ENCODE measurements at regions not wholly inside any gene's neighbourhood (a gene's known extent, or its start where the extent isn't known, plus 50 kb on each side); places are given as distances from the start of the nearest gene placed in this dataset.

- TF ChIP-seq NCOA1 (CRISPR knock-in tag; IDR thresholded peaks at IDR 0.05), result no peak
- no peak for TF ChIP-seq RAD51 (IDR thresholded peaks at IDR 0.05; ENCODE audit: borderline replicate concordance)
- TF ChIP-seq SRSF9 (IDR thresholded peaks at IDR 0.05; ENCODE audit: borderline replicate concordance, insufficient read depth, low read depth, low read length, poor library complexity, severe bottlenecking), result no peak
- no peak for TF ChIP-seq KAT8 (CRISPR knock-in tag; IDR thresholded peaks at IDR 0.05)
- no peak for TF ChIP-seq SOX5 (CRISPR knock-in tag; IDR thresholded peaks at IDR 0.05; ENCODE audit: borderline replicate concordance)
- TF ChIP-seq JUNB (CRISPR knock-in tag; IDR thresholded peaks at IDR 0.05; ENCODE audit: borderline replicate concordance), result no peak
- TF ChIP-seq ZNF772 (CRISPR knock-in tag; IDR thresholded peaks at IDR 0.05), result no peak
- no peak for TF ChIP-seq FOXJ3 (CRISPR knock-in tag; IDR thresholded peaks at IDR 0.05; ENCODE audit: borderline replicate concordance)
- no peak for TF ChIP-seq ZNF3 (CRISPR knock-in tag; IDR thresholded peaks at IDR 0.05)
- no peak for TF ChIP-seq ZNF318 (CRISPR knock-in tag; IDR thresholded peaks at IDR 0.05)
- TF ChIP-seq MEIS1 (CRISPR knock-in tag; IDR thresholded peaks at IDR 0.05; ENCODE audit: borderline replicate concordance), result no peak
- TF ChIP-seq POLR2A (IDR thresholded peaks at IDR 0.05; ENCODE audit: insufficient read depth in 1 of 2, low read depth in 2 of 2, low read length in 2 of 2), result no peak
These were observed 213.4 kb downstream of the GPD2 start for GRCh38 chr2:156649596-156649995.

Measured in HepG2 (cell line).